WTC11 (cell line): ENCODE measurements at regions not wholly inside any gene's neighbourhood (a gene's known extent, or its start where the extent isn't known, plus 50 kb on each side); places are given as distances from the start of the nearest gene placed in this dataset.

Experiments
- ATAC-seq: fragments of 200-7000 bp; cut with Tn5 transposase; 2 replicates; pipeline ENCODE4 v1.10.0; 2021; ENCODE audit warnings: mild to moderate bottlenecking, moderate library complexity
- CTCF ChIA-PET: fragments of 300-600 bp; sonication (Branson Sonifier 250); formaldehyde crosslinking; loops from one replicate; lab custom pipeline; 2021; ENCODE audit warnings: antibody characterized with exemption; lab: Charles Lee
- POLR2A ChIA-PET: fragments of 350-600 bp; sonication (Branson Sonifier 250); formaldehyde crosslinking; loops from one replicate; lab custom pipeline; 2021; ENCODE audit warnings: antibody characterized with exemption; lab: Charles Lee
- DNase-seq: peaks from one replicate; pipeline ENCODE4 v3.0.0; 2021; ENCODE audit warnings: low spot score
- H3K27ac Mint-ChIP-seq: 2 replicates; pipeline ENCODE4 v1.8.0; 2021; ENCODE audit warnings: mixed read lengths
- H3K27me3 Mint-ChIP-seq: 2 replicates; pipeline ENCODE4 v1.8.0; 2021; ENCODE audit warnings: low read depth, mild to moderate bottlenecking, moderate library complexity, mixed read lengths
- H3K36me3 Mint-ChIP-seq: 2 replicates; pipeline ENCODE4 v1.8.0; 2021; ENCODE audit warnings: mixed read lengths
- H3K4me1 Mint-ChIP-seq: 2 replicates; pipeline ENCODE4 v1.8.0; 2022; ENCODE audit warnings: mixed read lengths
- H3K4me3 Mint-ChIP-seq: 2 replicates; pipeline ENCODE4 v1.8.0; 2021; ENCODE audit warnings: mild to moderate bottlenecking, moderate library complexity, mixed read lengths
- H3K9me3 Mint-ChIP-seq: 2 replicates; pipeline ENCODE4 v1.8.0; 2021; ENCODE audit warnings: mixed read lengths
- CREB1 ChIP-seq: sonication (generic); formaldehyde crosslinking; IDR thresholded peaks from 2 replicates; pipeline ENCODE4 v1.8.0; 2023; ENCODE audit warnings: mild to moderate bottlenecking, missing genetic modification reagents
- CTCF ChIP-seq: fragments of 200-600 bp; IDR thresholded peaks from 2 replicates; pipeline ENCODE4 v1.8.0; 2022; ENCODE audit warnings: antibody characterized with exemption
- ESRRA ChIP-seq: sonication (generic); formaldehyde crosslinking; IDR thresholded peaks from 2 replicates; pipeline ENCODE4 v1.8.1; 2022; ENCODE audit warnings: mild to moderate bottlenecking, missing genetic modification reagents, borderline replicate concordance
- ETV6 ChIP-seq: sonication (generic); formaldehyde crosslinking; IDR thresholded peaks from 2 replicates; pipeline ENCODE4 v1.8.1; 2022; ENCODE audit warnings: mild to moderate bottlenecking, missing genetic modification reagents
- FOXP1 ChIP-seq: sonication (generic); formaldehyde crosslinking; IDR thresholded peaks from 2 replicates; pipeline ENCODE4 v1.8.0; 2022; ENCODE audit warnings: missing genetic modification reagents, mild to moderate bottlenecking, moderate library complexity, borderline replicate concordance
- IRF1 ChIP-seq: sonication (generic); formaldehyde crosslinking; IDR thresholded peaks from 2 replicates; pipeline ENCODE4 v1.8.0; 2023; ENCODE audit warnings: missing genetic modification reagents
- MYBL2 ChIP-seq: sonication (generic); formaldehyde crosslinking; IDR thresholded peaks from 2 replicates; pipeline ENCODE4 v1.8.1; 2023; ENCODE audit warnings: mild to moderate bottlenecking, moderate library complexity, missing genetic modification reagents
- NFE2L1 ChIP-seq: sonication (generic); formaldehyde crosslinking; IDR thresholded peaks from 2 replicates; pipeline ENCODE4 v1.8.1; 2023; ENCODE audit warnings: missing genetic modification reagents
- NR1H2 ChIP-seq: sonication (generic); formaldehyde crosslinking; IDR thresholded peaks from 2 replicates; pipeline ENCODE4 v1.9.0; 2021; ENCODE audit warnings: mild to moderate bottlenecking, moderate library complexity, missing genetic modification reagents
- NR2C2 ChIP-seq: sonication (generic); formaldehyde crosslinking; IDR thresholded peaks from 2 replicates; pipeline ENCODE4 v1.8.0; 2022; ENCODE audit warnings: mild to moderate bottlenecking, missing genetic modification reagents
- PRRX2 ChIP-seq: fragments of 250-450 bp; sonication (Bioruptor Pico); IDR thresholded peaks from 2 replicates; pipeline ENCODE4 v1.8.0; 2021; ENCODE audit warnings: mild to moderate bottlenecking
- SOX15 ChIP-seq: fragments of 250-450 bp; sonication (Bioruptor Pico); IDR thresholded peaks from 2 replicates; pipeline ENCODE4 v1.9.0; 2021; ENCODE audit warnings: mild to moderate bottlenecking
- USF2 ChIP-seq: sonication (generic); formaldehyde crosslinking; IDR thresholded peaks from 2 replicates; pipeline ENCODE4 v1.8.1; 2023; ENCODE audit warnings: mild to moderate bottlenecking, missing genetic modification reagents, moderate library complexity
- ZNF232 ChIP-seq: sonication (generic); formaldehyde crosslinking; IDR thresholded peaks from 2 replicates; pipeline ENCODE4 v1.8.0; 2022; ENCODE audit warnings: mild to moderate bottlenecking, missing genetic modification reagents
- ZNF281 ChIP-seq: sonication (generic); formaldehyde crosslinking; IDR thresholded peaks from 2 replicates; pipeline ENCODE4 v1.8.0; 2023; ENCODE audit warnings: mild to moderate bottlenecking, missing genetic modification reagents
- ZNF671 ChIP-seq: fragments of 250-450 bp; sonication (Bioruptor Pico); IDR thresholded peaks from 2 replicates; pipeline ENCODE4 v1.8.0; 2021; ENCODE audit warnings: mild to moderate bottlenecking
- TF ChIP-seq, protein P1 (sequence below): sonication (generic); formaldehyde crosslinking; IDR thresholded peaks from 2 replicates; pipeline ENCODE4 v1.8.1; 2023; ENCODE audit warnings: mild to moderate bottlenecking, missing genetic modification reagents, borderline replicate concordance
- TF ChIP-seq, protein P2 (sequence below): fragments of 250-450 bp; sonication (Bioruptor Pico); IDR thresholded peaks from 2 replicates; pipeline ENCODE4 v1.9.0; 2021; ENCODE audit warnings: mild to moderate bottlenecking

DNA sequence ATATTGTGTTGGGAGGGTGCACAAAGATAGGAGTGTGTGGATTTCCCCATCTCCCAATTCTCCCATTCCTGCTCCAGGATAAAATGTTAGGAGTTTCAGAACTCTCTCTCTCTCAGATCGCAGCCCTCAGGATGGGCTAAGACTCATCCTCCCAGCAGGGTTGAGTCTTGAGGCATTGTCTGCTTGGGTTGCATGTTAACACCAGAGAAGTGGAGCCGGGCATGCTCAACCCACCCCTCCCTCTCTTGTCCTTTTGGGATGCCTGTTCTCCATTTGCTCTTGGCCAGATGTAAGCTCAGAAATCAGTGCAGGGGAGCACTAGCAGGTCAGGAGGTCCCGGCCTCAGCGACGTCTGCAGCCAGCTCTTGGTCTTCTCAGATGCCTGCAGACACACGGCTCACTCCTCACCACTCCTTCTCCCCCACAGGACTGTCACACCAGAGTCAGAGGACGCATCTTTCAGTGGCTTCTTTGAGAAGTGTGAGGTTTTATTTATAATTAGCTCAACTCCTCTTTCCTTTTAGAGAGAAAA is 1456.5 kb downstream of the TBC1D22A start:
- CTCF ChIA-PET: no interaction called here
- no peaks in the 10 kb centered on the region for H3K27me3 Mint-ChIP-seq
- H3K9me3 Mint-ChIP-seq: peaks cover 17% of the 10 kb centered on the region
- no peak for TF ChIP-seq NR1H2 (CRISPR knock-in tag)
- no peak for TF ChIP-seq USF2 (CRISPR knock-in tag)
- TF ChIP-seq, protein P1, sequence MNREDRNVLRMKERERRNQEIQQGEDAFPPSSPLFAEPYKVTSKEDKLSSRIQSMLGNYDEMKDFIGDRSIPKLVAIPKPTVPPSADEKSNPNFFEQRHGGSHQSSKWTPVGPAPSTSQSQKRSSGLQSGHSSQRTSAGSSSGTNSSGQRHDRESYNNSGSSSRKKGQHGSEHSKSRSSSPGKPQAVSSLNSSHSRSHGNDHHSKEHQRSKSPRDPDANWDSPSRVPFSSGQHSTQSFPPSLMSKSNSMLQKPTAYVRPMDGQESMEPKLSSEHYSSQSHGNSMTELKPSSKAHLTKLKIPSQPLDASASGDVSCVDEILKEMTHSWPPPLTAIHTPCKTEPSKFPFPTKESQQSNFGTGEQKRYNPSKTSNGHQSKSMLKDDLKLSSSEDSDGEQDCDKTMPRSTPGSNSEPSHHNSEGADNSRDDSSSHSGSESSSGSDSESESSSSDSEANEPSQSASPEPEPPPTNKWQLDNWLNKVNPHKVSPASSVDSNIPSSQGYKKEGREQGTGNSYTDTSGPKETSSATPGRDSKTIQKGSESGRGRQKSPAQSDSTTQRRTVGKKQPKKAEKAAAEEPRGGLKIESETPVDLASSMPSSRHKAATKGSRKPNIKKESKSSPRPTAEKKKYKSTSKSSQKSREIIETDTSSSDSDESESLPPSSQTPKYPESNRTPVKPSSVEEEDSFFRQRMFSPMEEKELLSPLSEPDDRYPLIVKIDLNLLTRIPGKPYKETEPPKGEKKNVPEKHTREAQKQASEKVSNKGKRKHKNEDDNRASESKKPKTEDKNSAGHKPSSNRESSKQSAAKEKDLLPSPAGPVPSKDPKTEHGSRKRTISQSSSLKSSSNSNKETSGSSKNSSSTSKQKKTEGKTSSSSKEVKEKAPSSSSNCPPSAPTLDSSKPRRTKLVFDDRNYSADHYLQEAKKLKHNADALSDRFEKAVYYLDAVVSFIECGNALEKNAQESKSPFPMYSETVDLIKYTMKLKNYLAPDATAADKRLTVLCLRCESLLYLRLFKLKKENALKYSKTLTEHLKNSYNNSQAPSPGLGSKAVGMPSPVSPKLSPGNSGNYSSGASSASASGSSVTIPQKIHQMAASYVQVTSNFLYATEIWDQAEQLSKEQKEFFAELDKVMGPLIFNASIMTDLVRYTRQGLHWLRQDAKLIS (CRISPR knock-in tag): no peak
- TF ChIP-seq PRRX2: no peak
- TF ChIP-seq FOXP1 (CRISPR knock-in tag): no peak
- TF ChIP-seq NFE2L1 (CRISPR knock-in tag): no peak
- TF ChIP-seq CREB1: no peak
- TF ChIP-seq ZNF281 (CRISPR knock-in tag): no peak
- no peak for TF ChIP-seq NR2C2
- peaks cover 20% of the 10 kb centered on the region for H3K4me1 Mint-ChIP-seq
- no peaks in the 10 kb centered on the region for H3K36me3 Mint-ChIP-seq
- DNase-seq: no peak
- H3K4me3 Mint-ChIP-seq: no peak overlapping the region
- POLR2A ChIA-PET: interaction anchor here (0.8 kb wide), 1 partner anchor 117 kb away, joined by 4 read pairs; no protein-coding TSS in a partner anchor
- ATAC-seq: peak; percentile 82
- no peak overlapping the region for H3K27ac Mint-ChIP-seq

- Mint-ChIP-seq H3K27ac (no peak overlapping the region), H3K4me1 (peaks cover 20% of the 10 kb centered on the region), H3K36me3 (no peaks in the 10 kb centered on the region), H3K4me3 (no peak overlapping the region), H3K9me3 (peaks cover 15% of the 10 kb centered on the region), H3K27me3 (no peaks in the 10 kb centered on the region)
- ChIA-PET POLR2A (no interaction called here), CTCF (no interaction called here)
- ATAC-seq (no peak), DNase-seq (no peak)
- TF ChIP-seq ESRRA (CRISPR knock-in tag) (no peak), CTCF (no peak), ETV6 (no peak), MYBL2 (CRISPR knock-in tag) (no peak), IRF1 (no peak), FOXP1 (CRISPR knock-in tag) (no peak), NR2C2 (no peak), ZNF232 (CRISPR knock-in tag) (no peak), ZNF671 (no peak), SOX15 (no peak)
- TF ChIP-seq, protein P2, sequence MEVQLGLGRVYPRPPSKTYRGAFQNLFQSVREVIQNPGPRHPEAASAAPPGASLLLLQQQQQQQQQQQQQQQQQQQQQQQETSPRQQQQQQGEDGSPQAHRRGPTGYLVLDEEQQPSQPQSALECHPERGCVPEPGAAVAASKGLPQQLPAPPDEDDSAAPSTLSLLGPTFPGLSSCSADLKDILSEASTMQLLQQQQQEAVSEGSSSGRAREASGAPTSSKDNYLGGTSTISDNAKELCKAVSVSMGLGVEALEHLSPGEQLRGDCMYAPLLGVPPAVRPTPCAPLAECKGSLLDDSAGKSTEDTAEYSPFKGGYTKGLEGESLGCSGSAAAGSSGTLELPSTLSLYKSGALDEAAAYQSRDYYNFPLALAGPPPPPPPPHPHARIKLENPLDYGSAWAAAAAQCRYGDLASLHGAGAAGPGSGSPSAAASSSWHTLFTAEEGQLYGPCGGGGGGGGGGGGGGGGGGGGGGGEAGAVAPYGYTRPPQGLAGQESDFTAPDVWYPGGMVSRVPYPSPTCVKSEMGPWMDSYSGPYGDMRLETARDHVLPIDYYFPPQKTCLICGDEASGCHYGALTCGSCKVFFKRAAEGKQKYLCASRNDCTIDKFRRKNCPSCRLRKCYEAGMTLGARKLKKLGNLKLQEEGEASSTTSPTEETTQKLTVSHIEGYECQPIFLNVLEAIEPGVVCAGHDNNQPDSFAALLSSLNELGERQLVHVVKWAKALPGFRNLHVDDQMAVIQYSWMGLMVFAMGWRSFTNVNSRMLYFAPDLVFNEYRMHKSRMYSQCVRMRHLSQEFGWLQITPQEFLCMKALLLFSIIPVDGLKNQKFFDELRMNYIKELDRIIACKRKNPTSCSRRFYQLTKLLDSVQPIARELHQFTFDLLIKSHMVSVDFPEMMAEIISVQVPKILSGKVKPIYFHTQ: no peak
Measured at GRCh38 chr22:48217596-48217995, 1455.1 kb downstream of the TBC1D22A start.
